OCI-LY1 (cell line): ENCODE measurements at regions not wholly inside any gene's neighbourhood (a gene's known extent, or its start where the extent isn't known, plus 50 kb on each side); places are given as distances from the start of the nearest gene placed in this dataset.

Source experiments
- CTCF ChIP-seq: fragments of 200-600 bp; sonication (generic), shearing (Covaris generic); IDR thresholded peaks from 2 replicates; pipeline ENCODE4 v1.5.1; 2017; ENCODE audit warnings: mild to moderate bottlenecking, antibody characterized with exemption, low read length, moderate library complexity, mixed read lengths
- EZH2 ChIP-seq: fragments of 200-600 bp; sonication (generic), shearing (Covaris generic); IDR thresholded peaks from 2 replicates; pipeline ENCODE4 v1.8.0; 2017; ENCODE audit warnings: borderline replicate concordance, mixed run types, mild to moderate bottlenecking, antibody characterized with exemption, low read length, moderate library complexity, mixed read lengths

- TF ChIP-seq CTCF (no peak), EZH2 (no peak)
These were observed 145.6 kb upstream of the FAM20C start for GRCh38 chr7:46830-47140.
